ENCODE measurements at regions not wholly inside any gene's neighbourhood (a gene's known extent, or its start where the extent isn't known, plus 50 kb on each side); places are given as distances from the start of the nearest gene placed in this dataset.

DNA sequence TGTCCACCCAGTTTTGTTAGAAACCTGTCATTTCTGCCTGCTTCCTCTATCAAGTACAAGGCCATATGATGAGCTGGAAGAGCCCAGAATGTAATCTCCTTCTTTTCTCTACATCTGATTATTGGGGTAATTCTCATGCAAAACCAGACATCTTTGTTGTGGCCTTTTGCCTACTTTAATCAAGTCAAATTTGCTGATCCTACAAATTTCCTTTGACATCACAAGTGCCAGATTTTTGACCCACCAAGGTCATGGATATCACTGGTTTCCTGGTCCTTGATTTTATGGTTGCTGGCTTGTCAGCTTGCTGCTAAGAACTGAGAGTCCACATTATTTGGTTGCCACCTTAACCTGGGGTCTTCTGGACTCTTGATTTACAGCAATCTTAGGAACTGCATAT lies 336.1 kb downstream of the TFEC start:
- TF ChIP-seq POLR2A (IDR thresholded peaks at IDR 0.05; ENCODE audit: control extremely low read depth in 1 of 2, low read depth in 2 of 2, low read length in 2 of 2), result no peak
- TF ChIP-seq, protein P1, sequence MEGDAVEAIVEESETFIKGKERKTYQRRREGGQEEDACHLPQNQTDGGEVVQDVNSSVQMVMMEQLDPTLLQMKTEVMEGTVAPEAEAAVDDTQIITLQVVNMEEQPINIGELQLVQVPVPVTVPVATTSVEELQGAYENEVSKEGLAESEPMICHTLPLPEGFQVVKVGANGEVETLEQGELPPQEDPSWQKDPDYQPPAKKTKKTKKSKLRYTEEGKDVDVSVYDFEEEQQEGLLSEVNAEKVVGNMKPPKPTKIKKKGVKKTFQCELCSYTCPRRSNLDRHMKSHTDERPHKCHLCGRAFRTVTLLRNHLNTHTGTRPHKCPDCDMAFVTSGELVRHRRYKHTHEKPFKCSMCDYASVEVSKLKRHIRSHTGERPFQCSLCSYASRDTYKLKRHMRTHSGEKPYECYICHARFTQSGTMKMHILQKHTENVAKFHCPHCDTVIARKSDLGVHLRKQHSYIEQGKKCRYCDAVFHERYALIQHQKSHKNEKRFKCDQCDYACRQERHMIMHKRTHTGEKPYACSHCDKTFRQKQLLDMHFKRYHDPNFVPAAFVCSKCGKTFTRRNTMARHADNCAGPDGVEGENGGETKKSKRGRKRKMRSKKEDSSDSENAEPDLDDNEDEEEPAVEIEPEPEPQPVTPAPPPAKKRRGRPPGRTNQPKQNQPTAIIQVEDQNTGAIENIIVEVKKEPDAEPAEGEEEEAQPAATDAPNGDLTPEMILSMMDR (IDR thresholded peaks at IDR 0.05; ENCODE audit: control extremely low read depth in 1 of 3, insufficient read depth in 1 of 3, low read depth in 1 of 3, low read length in 3 of 3), result no peak
- no peak for TF ChIP-seq CEBPB (IDR thresholded peaks at IDR 0.05; ENCODE audit: low read depth, low read length)
- TF ChIP-seq, protein P2, sequence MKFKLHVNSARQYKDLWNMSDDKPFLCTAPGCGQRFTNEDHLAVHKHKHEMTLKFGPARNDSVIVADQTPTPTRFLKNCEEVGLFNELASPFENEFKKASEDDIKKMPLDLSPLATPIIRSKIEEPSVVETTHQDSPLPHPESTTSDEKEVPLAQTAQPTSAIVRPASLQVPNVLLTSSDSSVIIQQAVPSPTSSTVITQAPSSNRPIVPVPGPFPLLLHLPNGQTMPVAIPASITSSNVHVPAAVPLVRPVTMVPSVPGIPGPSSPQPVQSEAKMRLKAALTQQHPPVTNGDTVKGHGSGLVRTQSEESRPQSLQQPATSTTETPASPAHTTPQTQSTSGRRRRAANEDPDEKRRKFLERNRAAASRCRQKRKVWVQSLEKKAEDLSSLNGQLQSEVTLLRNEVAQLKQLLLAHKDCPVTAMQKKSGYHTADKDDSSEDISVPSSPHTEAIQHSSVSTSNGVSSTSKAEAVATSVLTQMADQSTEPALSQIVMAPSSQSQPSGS (IDR thresholded peaks at IDR 0.05; ENCODE audit: low read length), result no peak
- TF ChIP-seq CREB1 (IDR thresholded peaks at IDR 0.05), result no peak
- no peak for TF ChIP-seq POLR2AphosphoS5 (IDR thresholded peaks at IDR 0.05; ENCODE audit: low read depth, low read length)
- TF ChIP-seq RBBP5 (IDR thresholded peaks at IDR 0.05; ENCODE audit: borderline replicate concordance, low read depth, low read length), result no peak
- TF ChIP-seq RAD21 (IDR thresholded peaks at IDR 0.05 in 1 of 2, conservative IDR thresholded peaks at IDR 0.05 in 1 of 2; ENCODE audit: low read depth in 2 of 2, low read length in 2 of 2), result no peak
- TF ChIP-seq GTF2F1 (IDR thresholded peaks at IDR 0.05; ENCODE audit: borderline replicate concordance, low read depth, low read length), result no peak
- TF ChIP-seq, protein P3, sequence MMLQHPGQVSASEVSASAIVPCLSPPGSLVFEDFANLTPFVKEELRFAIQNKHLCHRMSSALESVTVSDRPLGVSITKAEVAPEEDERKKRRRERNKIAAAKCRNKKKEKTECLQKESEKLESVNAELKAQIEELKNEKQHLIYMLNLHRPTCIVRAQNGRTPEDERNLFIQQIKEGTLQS (IDR thresholded peaks at IDR 0.05; ENCODE audit: insufficient read depth, low read depth, low read length), result no peak
- no peak for TF ChIP-seq SRF (IDR thresholded peaks at IDR 0.05; ENCODE audit: low read depth, low read length)
- TF ChIP-seq TBP (IDR thresholded peaks at IDR 0.05; ENCODE audit: low read depth, low read length), result no peak
- no peak for TF ChIP-seq BCL11A (IDR thresholded peaks at IDR 0.05; ENCODE audit: low read depth in 2 of 2, low read length in 2 of 2)
